Liver (tissue), 8 donors: ENCODE measurements at regions not wholly inside any gene's neighbourhood (a gene's known extent, or its start where the extent isn't known, plus 50 kb on each side); places are given as distances from the start of the nearest gene placed in this dataset.

Source experiments
- DNase-seq: peaks from one replicate; pipeline ENCODE4 v3.0.0-alpha.2; 2017; ENCODE audit warnings: low spot score
- H3K27ac ChIP-seq, 2 donors: one replicate each; pipeline ENCODE4 v1.7.0; 2013; ENCODE audit warnings: inconsistent platforms in 2 of 2, low read length in 2 of 2, control low read depth in 1 of 2, low read depth in 1 of 2, mild to moderate bottlenecking in 1 of 2
- H3K27me3 ChIP-seq, 4 donors: one replicate each; pipeline versions ENCODE4 v1.6.1 to v1.7.0; 2013; ENCODE audit warnings: low read length in 3 of 4, inconsistent platforms in 1 of 4, mild to moderate bottlenecking in 1 of 4, moderate library complexity in 1 of 4; ENCODE audit not compliant: control insufficient read depth in 4 of 4, insufficient read depth in 4 of 4
- H3K36me3 ChIP-seq, 4 donors: one replicate each; pipeline versions ENCODE4 v1.6.1 to v1.7.0; 2013; ENCODE audit warnings: low read length in 3 of 4, mild to moderate bottlenecking in 3 of 4, low read depth in 1 of 4, moderate library complexity in 1 of 4; ENCODE audit not compliant: control insufficient read depth in 4 of 4, insufficient read depth in 3 of 4
- H3K4me1 ChIP-seq, 4 donors: one replicate each; pipeline versions ENCODE4 v1.6.1 to v1.7.0; 2013; ENCODE audit warnings: low read length in 3 of 4, mild to moderate bottlenecking in 3 of 4, moderate library complexity in 1 of 4; ENCODE audit not compliant: control insufficient read depth in 4 of 4, insufficient read depth in 4 of 4
- H3K4me3 ChIP-seq, 3 donors: one replicate each; pipeline versions ENCODE4 v1.6.1 to v1.7.0; 2013; ENCODE audit warnings: low read length in 3 of 3, control low read depth in 1 of 3, low read depth in 1 of 3, mild to moderate bottlenecking in 1 of 3
- H3K9ac ChIP-seq, 2 donors: one replicate each; pipeline ENCODE4 v1.7.0; 2013; ENCODE audit warnings: low read length in 2 of 2, mild to moderate bottlenecking in 2 of 2, moderate library complexity in 2 of 2, control low read depth in 1 of 2, low read depth in 1 of 2
- H3K9me3 ChIP-seq, 4 donors: one replicate each; pipeline versions ENCODE4 v1.6.1 to v1.7.0; 2013; ENCODE audit warnings: low read length in 3 of 4; ENCODE audit not compliant: control insufficient read depth in 4 of 4
- EGR1 ChIP-seq, 2 donors: IDR thresholded peaks; 2 replicates each; pipeline ENCODE4 v1.6.1; 2016 to 2018; ENCODE audit warnings: antibody characterized with exemption in 2 of 2, low read depth in 2 of 2
- FOXA2 ChIP-seq: IDR thresholded peaks from 2 replicates; pipeline ENCODE4 v1.6.1; 2016; ENCODE audit warnings: antibody characterized with exemption
- GABPA ChIP-seq, 2 donors: IDR thresholded peaks in 1 of 2; conservative IDR thresholded peaks in 1 of 2; 2 replicates each; pipeline ENCODE4 v1.6.1; 2016; ENCODE audit warnings: antibody characterized with exemption in 2 of 2, mild to moderate bottlenecking in 1 of 2, moderate library complexity in 1 of 2
- HNF4A ChIP-seq, 2 donors: conservative IDR thresholded peaks; 2 replicates each; pipeline ENCODE4 v1.6.1; 2016; ENCODE audit warnings: antibody characterized with exemption in 2 of 2, mild to moderate bottlenecking in 2 of 2
- HNF4G ChIP-seq: IDR thresholded peaks from 2 replicates; pipeline ENCODE4 v1.6.1; 2016; ENCODE audit warnings: antibody characterized with exemption
- JUND ChIP-seq, 2 donors: IDR thresholded peaks; 2 replicates each; pipeline ENCODE4 v1.6.1; 2016; ENCODE audit warnings: antibody characterized with exemption in 2 of 2
- NR2F2 ChIP-seq: IDR thresholded peaks from 2 replicates; pipeline ENCODE4 v1.6.1; 2016; ENCODE audit warnings: antibody characterized with exemption
- RXRA ChIP-seq, 2 donors: IDR thresholded peaks; 2 replicates each; pipeline ENCODE4 v1.6.1; 2017 to 2018; ENCODE audit warnings: antibody characterized with exemption in 2 of 2, mild to moderate bottlenecking in 1 of 2
- SP1 ChIP-seq: IDR thresholded peaks from 2 replicates; pipeline ENCODE4 v1.6.1; 2018; ENCODE audit warnings: antibody characterized with exemption, mild to moderate bottlenecking
- TAF1 ChIP-seq: conservative IDR thresholded peaks from 2 replicates; pipeline ENCODE4 v1.6.1; 2016; ENCODE audit warnings: antibody characterized with exemption, mild to moderate bottlenecking
- YY1 ChIP-seq: IDR thresholded peaks from 2 replicates; pipeline ENCODE4 v1.6.1; 2016; ENCODE audit warnings: antibody characterized with exemption, mild to moderate bottlenecking
- WGBS: extraction: QIAGEN DNeasy Blood & Tissue Kit; methylation state at CpG from one replicate; pipeline ENCODE4 v1.1.7; 2013; 5-methylcytosine and 5-hydroxymethylcytosine counted together
- TF ChIP-seq, protein P1 (sequence below): IDR thresholded peaks from 2 replicates; pipeline ENCODE4 v1.6.1; 2016; ENCODE audit warnings: antibody characterized with exemption
- TF ChIP-seq, protein P2 (sequence below): IDR thresholded peaks from 2 replicates; pipeline ENCODE4 v1.6.1; 2016; ENCODE audit warnings: antibody characterized with exemption, mild to moderate bottlenecking
- TF ChIP-seq, protein P3 (sequence below): fragments of 150-350 bp; IDR thresholded peaks from 2 replicates; pipeline ENCODE4 v1.5.1; 2017; ENCODE audit warnings: improper control_type of control experiment, low read depth, low read length; ENCODE audit not compliant: missing input control
- TF ChIP-seq, protein P4 (sequence below): IDR thresholded peaks from 2 replicates; pipeline ENCODE4 v1.6.1; 2016; ENCODE audit warnings: antibody characterized with exemption
- TF ChIP-seq, protein P5 (sequence below): IDR thresholded peaks from 2 replicates; pipeline ENCODE4 v1.6.1; 2016; ENCODE audit warnings: antibody characterized with exemption
- donor health status: healthy.
- donor health status: healthy.
- donor health status: healthy.
- donor health status: healthy.
- donor health status: healthy.

DNA sequence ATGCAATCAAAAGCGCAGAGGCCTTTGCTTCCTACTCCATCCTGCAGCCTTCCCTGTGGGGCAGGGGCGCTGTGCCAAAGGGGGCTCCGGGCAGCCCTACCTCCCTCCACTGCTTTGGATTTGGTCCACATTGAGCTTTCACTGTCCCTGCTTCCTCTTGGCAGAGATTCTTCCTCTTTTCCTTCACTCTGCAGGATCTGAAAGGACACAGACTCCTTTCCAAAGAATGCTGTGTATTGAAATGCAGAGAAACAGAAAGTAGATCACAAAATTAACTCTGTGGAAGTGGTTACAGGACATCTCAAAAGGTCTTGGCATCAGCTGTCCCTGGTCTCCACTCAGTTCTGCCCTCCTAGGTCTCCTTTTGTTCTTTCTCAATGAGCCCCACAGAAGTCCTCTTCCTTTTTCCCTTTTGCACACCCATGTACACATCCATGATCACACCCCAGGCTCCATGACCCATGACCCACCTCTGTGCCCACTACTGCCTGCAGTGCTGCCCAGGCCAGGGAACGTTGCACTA, 64.1 kb downstream of the CCR1 start (continued):
- TF ChIP-seq, protein P1, sequence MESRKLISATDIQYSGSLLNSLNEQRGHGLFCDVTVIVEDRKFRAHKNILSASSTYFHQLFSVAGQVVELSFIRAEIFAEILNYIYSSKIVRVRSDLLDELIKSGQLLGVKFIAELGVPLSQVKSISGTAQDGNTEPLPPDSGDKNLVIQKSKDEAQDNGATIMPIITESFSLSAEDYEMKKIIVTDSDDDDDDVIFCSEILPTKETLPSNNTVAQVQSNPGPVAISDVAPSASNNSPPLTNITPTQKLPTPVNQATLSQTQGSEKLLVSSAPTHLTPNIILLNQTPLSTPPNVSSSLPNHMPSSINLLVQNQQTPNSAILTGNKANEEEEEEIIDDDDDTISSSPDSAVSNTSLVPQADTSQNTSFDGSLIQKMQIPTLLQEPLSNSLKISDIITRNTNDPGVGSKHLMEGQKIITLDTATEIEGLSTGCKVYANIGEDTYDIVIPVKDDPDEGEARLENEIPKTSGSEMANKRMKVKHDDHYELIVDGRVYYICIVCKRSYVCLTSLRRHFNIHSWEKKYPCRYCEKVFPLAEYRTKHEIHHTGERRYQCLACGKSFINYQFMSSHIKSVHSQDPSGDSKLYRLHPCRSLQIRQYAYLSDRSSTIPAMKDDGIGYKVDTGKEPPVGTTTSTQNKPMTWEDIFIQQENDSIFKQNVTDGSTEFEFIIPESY: no peak
- TF ChIP-seq SP1: no peak
- no peak for TF ChIP-seq NR2F2
- no peak for TF ChIP-seq FOXA2

DNA sequence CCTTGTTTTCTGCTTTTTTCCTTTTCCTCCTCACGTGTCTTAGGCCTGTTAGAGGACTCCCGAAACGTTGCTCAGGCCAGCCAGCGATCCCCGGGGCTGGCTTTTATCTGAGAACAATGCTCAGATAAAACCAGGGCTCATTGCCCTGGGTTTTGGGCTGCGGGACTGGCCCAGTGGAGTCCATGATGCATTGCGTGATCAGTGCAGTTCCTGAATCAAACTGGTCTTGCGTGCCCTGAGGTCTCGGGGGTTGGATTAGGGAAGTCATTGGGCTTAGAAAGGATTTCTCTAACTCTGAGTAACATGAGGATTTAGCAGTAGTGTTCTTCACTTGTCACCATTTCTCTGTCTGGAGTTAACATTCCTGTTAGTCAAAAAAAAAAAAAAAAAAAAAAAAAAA, 66.3 kb downstream of the CCR1 start:
- WGBS: 75% methylated on average over 9 of the region's 9 CpGs
- no peaks in the 10 kb centered on the region for H3K36me3 ChIP-seq
- no peaks in the 10 kb centered on the region for H3K9me3 ChIP-seq
- no peak overlapping the region for H3K27ac ChIP-seq
- H3K4me1 ChIP-seq: no peaks in the 10 kb centered on the region
- H3K4me3 ChIP-seq: no peak overlapping the region
- H3K27me3 ChIP-seq: no peaks in the 10 kb centered on the region
- DNase-seq: no peak
- TF ChIP-seq NR2F2: no peak
- no peak for TF ChIP-seq HNF4G
- TF ChIP-seq, protein P1: no peak
- TF ChIP-seq YY1: no peak
- TF ChIP-seq, protein P2, sequence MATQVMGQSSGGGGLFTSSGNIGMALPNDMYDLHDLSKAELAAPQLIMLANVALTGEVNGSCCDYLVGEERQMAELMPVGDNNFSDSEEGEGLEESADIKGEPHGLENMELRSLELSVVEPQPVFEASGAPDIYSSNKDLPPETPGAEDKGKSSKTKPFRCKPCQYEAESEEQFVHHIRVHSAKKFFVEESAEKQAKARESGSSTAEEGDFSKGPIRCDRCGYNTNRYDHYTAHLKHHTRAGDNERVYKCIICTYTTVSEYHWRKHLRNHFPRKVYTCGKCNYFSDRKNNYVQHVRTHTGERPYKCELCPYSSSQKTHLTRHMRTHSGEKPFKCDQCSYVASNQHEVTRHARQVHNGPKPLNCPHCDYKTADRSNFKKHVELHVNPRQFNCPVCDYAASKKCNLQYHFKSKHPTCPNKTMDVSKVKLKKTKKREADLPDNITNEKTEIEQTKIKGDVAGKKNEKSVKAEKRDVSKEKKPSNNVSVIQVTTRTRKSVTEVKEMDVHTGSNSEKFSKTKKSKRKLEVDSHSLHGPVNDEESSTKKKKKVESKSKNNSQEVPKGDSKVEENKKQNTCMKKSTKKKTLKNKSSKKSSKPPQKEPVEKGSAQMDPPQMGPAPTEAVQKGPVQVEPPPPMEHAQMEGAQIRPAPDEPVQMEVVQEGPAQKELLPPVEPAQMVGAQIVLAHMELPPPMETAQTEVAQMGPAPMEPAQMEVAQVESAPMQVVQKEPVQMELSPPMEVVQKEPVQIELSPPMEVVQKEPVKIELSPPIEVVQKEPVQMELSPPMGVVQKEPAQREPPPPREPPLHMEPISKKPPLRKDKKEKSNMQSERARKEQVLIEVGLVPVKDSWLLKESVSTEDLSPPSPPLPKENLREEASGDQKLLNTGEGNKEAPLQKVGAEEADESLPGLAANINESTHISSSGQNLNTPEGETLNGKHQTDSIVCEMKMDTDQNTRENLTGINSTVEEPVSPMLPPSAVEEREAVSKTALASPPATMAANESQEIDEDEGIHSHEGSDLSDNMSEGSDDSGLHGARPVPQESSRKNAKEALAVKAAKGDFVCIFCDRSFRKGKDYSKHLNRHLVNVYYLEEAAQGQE: no peak
- TF ChIP-seq, protein P3, sequence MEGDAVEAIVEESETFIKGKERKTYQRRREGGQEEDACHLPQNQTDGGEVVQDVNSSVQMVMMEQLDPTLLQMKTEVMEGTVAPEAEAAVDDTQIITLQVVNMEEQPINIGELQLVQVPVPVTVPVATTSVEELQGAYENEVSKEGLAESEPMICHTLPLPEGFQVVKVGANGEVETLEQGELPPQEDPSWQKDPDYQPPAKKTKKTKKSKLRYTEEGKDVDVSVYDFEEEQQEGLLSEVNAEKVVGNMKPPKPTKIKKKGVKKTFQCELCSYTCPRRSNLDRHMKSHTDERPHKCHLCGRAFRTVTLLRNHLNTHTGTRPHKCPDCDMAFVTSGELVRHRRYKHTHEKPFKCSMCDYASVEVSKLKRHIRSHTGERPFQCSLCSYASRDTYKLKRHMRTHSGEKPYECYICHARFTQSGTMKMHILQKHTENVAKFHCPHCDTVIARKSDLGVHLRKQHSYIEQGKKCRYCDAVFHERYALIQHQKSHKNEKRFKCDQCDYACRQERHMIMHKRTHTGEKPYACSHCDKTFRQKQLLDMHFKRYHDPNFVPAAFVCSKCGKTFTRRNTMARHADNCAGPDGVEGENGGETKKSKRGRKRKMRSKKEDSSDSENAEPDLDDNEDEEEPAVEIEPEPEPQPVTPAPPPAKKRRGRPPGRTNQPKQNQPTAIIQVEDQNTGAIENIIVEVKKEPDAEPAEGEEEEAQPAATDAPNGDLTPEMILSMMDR: no peak
- no peak for TF ChIP-seq FOXA2
- TF ChIP-seq EGR1 (IDR thresholded peaks at IDR 0.05; ENCODE audit: low read depth in 2 of 2): no peak
- TF ChIP-seq, protein P4, sequence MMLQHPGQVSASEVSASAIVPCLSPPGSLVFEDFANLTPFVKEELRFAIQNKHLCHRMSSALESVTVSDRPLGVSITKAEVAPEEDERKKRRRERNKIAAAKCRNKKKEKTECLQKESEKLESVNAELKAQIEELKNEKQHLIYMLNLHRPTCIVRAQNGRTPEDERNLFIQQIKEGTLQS: no peak
- TF ChIP-seq HNF4A (conservative IDR thresholded peaks at IDR 0.05): no peak
- no peak for TF ChIP-seq TAF1
- no peak for TF ChIP-seq RXRA (IDR thresholded peaks at IDR 0.05)
- TF ChIP-seq, protein P5, sequence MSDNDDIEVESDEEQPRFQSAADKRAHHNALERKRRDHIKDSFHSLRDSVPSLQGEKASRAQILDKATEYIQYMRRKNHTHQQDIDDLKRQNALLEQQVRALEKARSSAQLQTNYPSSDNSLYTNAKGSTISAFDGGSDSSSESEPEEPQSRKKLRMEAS: no peak
- TF ChIP-seq GABPA (IDR thresholded peaks at IDR 0.05 in 1 of 2, conservative IDR thresholded peaks at IDR 0.05 in 1 of 2): no peak
- TF ChIP-seq JUND (IDR thresholded peaks at IDR 0.05): no peak
- no peak overlapping the region for H3K9ac ChIP-seq
